GM10248 (cell line): ENCODE measurements at regions not wholly inside any gene's neighbourhood (a gene's known extent, or its start where the extent isn't known, plus 50 kb on each side); places are given as distances from the start of the nearest gene placed in this dataset.
"Not testable (repeated sequence)": the region's sequence is repeated elsewhere in the genome, so short reads cannot be mapped to it uniquely, and the experiment has no call there.

Experiments
- CTCF ChIA-PET: fragments of 300-600 bp; sonication (Branson Sonifier 250); formaldehyde crosslinking; extraction: SDS; loops from one replicate; lab custom pipeline; 2021; ENCODE audit warnings: antibody characterized with exemption; lab: Yijun Ruan, JAX
- POLR2A ChIA-PET: fragments of 350-650 bp; sonication (Branson Sonifier 250); formaldehyde crosslinking; extraction: SDS; loops from one replicate; lab custom pipeline; 2020; ENCODE audit warnings: antibody characterized with exemption; lab: Yijun Ruan, JAX
- DNase-seq: peaks from one replicate; pipeline ENCODE4 v3.0.0; 2012; ENCODE audit errors: extremely low spot score
- CTCF ChIP-seq: IDR thresholded peaks from 2 replicates; pipeline ENCODE4 v1.5.1; 2012; ENCODE audit warnings: mild to moderate bottlenecking, low read depth; ENCODE audit errors: extremely low read depth, missing control alignments, control extremely low read depth

GRCh38 chr14:37813732-37814131 is 218.3 kb downstream of the TTC6 start:
- no peak for DNase-seq
- ChIA-PET CTCF (no interaction called here), POLR2A (no interaction called here)
- TF ChIP-seq CTCF, result no peak

- no peak for DNase-seq
- ChIA-PET CTCF (no interaction called here), POLR2A (no interaction called here)
- no peak for TF ChIP-seq CTCF
These were observed 220.7 kb downstream of the TTC6 start for GRCh38 chr14:37816135-37816534.

GRCh38 chr14:37816743-37817295 is 221.4 kb downstream of the TTC6 start:
- ChIA-PET POLR2A (no interaction called here), CTCF (no interaction called here)
- DNase-seq, result no peak
- no peak for TF ChIP-seq CTCF

GRCh38 chr14:37819155-37820015 is 224.0 kb downstream of the TTC6 start:
- POLR2A ChIA-PET, result no interaction called here
- no peak for TF ChIP-seq CTCF
- CTCF ChIA-PET, result interaction anchor here (1.4 to 1.5 kb wide), 2 partner anchors 9 to 13 kb away, joined by 3 read pairs; no protein-coding TSS in a partner anchor
- DNase-seq, result no peak

- CTCF ChIA-PET, result interaction anchor here (1.5 kb wide), 1 partner anchor 10 kb away, joined by 3 read pairs; no protein-coding TSS in a partner anchor
- DNase-seq, POLR2A ChIA-PET: not testable (repeated sequence)
These were observed 225.4 kb downstream of the TTC6 start for GRCh38 chr14:37820810-37821209.

- ChIA-PET POLR2A (no interaction called here), CTCF (interaction anchor here (1.1 kb wide), 1 partner anchor 554 kb away, joined by 3 read pairs; no protein-coding TSS in a partner anchor)
- no peak for DNase-seq
- no peak for TF ChIP-seq CTCF
These were observed 229.7 kb downstream of the TTC6 start for GRCh38 chr14:37824939-37825712.
